ENCODE measurements at regions not wholly inside any gene's neighbourhood (a gene's known extent, or its start where the extent isn't known, plus 50 kb on each side); places are given as distances from the start of the nearest gene placed in this dataset.

DNA sequence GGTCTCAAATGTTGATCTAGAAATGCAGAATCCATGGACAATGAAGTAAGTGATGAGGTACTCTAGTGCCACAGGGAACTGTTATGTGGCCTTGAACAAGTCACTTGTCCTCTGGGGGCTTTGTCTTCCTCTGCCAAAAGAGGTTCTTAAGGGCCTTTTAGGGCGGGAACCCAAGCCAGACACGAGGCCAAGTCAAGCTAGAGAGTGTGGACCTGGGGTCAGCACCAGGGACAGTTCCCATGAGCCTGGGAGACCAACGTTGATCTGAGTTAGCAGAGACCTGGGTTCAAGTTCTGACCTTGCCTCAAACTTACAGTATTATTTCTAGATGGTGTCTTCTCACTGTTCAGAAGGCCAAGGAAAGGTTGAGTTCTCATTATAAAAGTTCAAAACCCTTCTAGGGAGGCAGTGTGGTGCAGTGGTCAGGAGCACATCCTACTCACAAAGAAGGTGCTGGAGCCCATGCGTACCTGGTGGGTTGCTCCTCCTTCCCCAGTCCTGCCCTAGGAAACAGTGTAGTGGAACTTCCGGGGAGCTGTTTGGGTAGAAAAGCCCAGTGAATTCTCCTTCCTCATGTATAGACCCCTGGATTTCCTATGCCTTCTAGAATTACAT lies 121.5 kb downstream of the CHST1 start:
- DNase-seq (ENCODE audit: low read depth in 1 of 2, low spot score in 1 of 2): peak in 1 of 2 experiments; percentile 11
- no peak overlapping the region for H3K27ac ChIP-seq
- TF ChIP-seq, protein P1, sequence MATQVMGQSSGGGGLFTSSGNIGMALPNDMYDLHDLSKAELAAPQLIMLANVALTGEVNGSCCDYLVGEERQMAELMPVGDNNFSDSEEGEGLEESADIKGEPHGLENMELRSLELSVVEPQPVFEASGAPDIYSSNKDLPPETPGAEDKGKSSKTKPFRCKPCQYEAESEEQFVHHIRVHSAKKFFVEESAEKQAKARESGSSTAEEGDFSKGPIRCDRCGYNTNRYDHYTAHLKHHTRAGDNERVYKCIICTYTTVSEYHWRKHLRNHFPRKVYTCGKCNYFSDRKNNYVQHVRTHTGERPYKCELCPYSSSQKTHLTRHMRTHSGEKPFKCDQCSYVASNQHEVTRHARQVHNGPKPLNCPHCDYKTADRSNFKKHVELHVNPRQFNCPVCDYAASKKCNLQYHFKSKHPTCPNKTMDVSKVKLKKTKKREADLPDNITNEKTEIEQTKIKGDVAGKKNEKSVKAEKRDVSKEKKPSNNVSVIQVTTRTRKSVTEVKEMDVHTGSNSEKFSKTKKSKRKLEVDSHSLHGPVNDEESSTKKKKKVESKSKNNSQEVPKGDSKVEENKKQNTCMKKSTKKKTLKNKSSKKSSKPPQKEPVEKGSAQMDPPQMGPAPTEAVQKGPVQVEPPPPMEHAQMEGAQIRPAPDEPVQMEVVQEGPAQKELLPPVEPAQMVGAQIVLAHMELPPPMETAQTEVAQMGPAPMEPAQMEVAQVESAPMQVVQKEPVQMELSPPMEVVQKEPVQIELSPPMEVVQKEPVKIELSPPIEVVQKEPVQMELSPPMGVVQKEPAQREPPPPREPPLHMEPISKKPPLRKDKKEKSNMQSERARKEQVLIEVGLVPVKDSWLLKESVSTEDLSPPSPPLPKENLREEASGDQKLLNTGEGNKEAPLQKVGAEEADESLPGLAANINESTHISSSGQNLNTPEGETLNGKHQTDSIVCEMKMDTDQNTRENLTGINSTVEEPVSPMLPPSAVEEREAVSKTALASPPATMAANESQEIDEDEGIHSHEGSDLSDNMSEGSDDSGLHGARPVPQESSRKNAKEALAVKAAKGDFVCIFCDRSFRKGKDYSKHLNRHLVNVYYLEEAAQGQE (IDR thresholded peaks at IDR 0.05): peak; percentile 89
- TF ChIP-seq HEYL (CRISPR knock-in tag; IDR thresholded peaks at IDR 0.05) (no peak), POLR2A (IDR thresholded peaks at IDR 0.05; ENCODE audit: low read length) (no peak), EHF (CRISPR knock-in tag; IDR thresholded peaks at IDR 0.05) (no peak), EHMT2 (IDR thresholded peaks at IDR 0.05; ENCODE audit: low read depth) (peak; percentile 83), BHLHE40 (IDR thresholded peaks at IDR 0.05; ENCODE audit: low read depth, low read length) (no peak), RARB (CRISPR knock-in tag; IDR thresholded peaks at IDR 0.05) (no peak), CHD4 (IDR thresholded peaks at IDR 0.05; ENCODE audit: borderline replicate concordance) (no peak), SMC3 (IDR thresholded peaks at IDR 0.05) (no peak)
- TF ChIP-seq, protein P2, sequence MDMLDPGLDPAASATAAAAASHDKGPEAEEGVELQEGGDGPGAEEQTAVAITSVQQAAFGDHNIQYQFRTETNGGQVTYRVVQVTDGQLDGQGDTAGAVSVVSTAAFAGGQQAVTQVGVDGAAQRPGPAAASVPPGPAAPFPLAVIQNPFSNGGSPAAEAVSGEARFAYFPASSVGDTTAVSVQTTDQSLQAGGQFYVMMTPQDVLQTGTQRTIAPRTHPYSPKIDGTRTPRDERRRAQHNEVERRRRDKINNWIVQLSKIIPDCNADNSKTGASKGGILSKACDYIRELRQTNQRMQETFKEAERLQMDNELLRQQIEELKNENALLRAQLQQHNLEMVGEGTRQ (IDR thresholded peaks at IDR 0.05): no peak
- POLR2A ChIA-PET: no interaction called here
- no peaks in the 10 kb centered on the region for H3K4me1 ChIP-seq
- H3K9me3 ChIP-seq: no peaks in the 10 kb centered on the region
- no peak overlapping the region for H3K4me2 ChIP-seq
- FAIRE-seq: no peak
- H3K4me3 ChIP-seq: no peak overlapping the region
- 0% methylated on average over 5 of the region's 5 CpGs for WGBS (ENCODE audit: missing lambda C conversion rate)
- no peak for ATAC-seq
- CTCF ChIA-PET: interaction anchor here (0.6 to 1.3 kb wide), 3 partner anchors 102 to 141 kb away, joined by 3 to 4 read pairs (median 3); no protein-coding TSS in a partner anchor

DNA sequence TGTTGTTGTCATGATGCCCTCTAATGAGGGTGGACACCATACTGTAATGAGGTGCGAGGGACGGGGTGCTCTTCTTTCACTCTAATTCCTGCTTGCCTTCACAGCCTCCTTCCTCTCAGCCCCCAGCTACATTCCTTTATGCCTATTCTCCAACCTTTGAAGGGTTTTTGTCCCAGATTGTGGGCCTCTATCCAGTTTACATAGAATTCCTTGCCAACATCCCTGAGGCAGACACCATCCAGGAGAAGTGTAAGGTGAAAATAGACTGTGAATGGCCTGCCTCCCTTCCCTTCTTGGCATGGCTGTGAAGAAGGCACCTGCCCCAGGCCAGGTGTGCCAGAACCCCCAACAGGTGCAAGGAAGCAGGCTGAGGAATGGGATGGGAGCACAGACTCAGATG lies 122.3 kb downstream of the CHST1 start:
- H3K9me3 ChIP-seq: no peaks in the 10 kb centered on the region
- DNase-seq (ENCODE audit: low read depth in 1 of 2, low spot score in 1 of 2) (no peak), ATAC-seq (no peak), FAIRE-seq (no peak)
- no peak overlapping the region for H3K27ac ChIP-seq
- POLR2A ChIA-PET: no interaction called here
- H3K4me3 ChIP-seq: no peak overlapping the region
- no peak for TF ChIP-seq HOXB5 (CRISPR knock-in tag; IDR thresholded peaks at IDR 0.05)
- TF ChIP-seq RCOR1 (IDR thresholded peaks at IDR 0.05; ENCODE audit: low read depth, low read length): no peak
- no peak for TF ChIP-seq GATA3 (IDR thresholded peaks at IDR 0.05; ENCODE audit: borderline replicate concordance)
- TF ChIP-seq MYC (IDR thresholded peaks at IDR 0.05; ENCODE audit: borderline replicate concordance, low read length): no peak
- TF ChIP-seq TP53 (CRISPR knock-in tag; IDR thresholded peaks at IDR 0.05): no peak
- no peak for TF ChIP-seq ZFP36 (IDR thresholded peaks at IDR 0.05; ENCODE audit: borderline replicate concordance, partially characterized antibody)
- no peak for TF ChIP-seq KDM5A (IDR thresholded peaks at IDR 0.05)
- TF ChIP-seq, protein P3, sequence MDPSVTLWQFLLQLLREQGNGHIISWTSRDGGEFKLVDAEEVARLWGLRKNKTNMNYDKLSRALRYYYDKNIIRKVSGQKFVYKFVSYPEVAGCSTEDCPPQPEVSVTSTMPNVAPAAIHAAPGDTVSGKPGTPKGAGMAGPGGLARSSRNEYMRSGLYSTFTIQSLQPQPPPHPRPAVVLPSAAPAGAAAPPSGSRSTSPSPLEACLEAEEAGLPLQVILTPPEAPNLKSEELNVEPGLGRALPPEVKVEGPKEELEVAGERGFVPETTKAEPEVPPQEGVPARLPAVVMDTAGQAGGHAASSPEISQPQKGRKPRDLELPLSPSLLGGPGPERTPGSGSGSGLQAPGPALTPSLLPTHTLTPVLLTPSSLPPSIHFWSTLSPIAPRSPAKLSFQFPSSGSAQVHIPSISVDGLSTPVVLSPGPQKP (IDR thresholded peaks at IDR 0.05; ENCODE audit: low read depth, low read length): no peak
- no peak for TF ChIP-seq RNF2 (IDR thresholded peaks at IDR 0.05; ENCODE audit: borderline replicate concordance, low read depth)
- CTCF ChIA-PET: interaction anchor here (0.6 kb wide), 1 partner anchor 101 kb away, joined by 3 read pairs; no protein-coding TSS in a partner anchor
- 0% methylated on average over 2 of the region's 2 CpGs for WGBS (ENCODE audit: missing lambda C conversion rate)
- H3K4me2 ChIP-seq: no peak overlapping the region
- peaks cover under 1% of the 10 kb centered on the region; the same call in 2 of the 3 replicates for H3K4me1 ChIP-seq
